ENCODE measurements at regions not wholly inside any gene's neighbourhood (a gene's known extent, or its start where the extent isn't known, plus 50 kb on each side); places are given as distances from the start of the nearest gene placed in this dataset.

- no peak for DNase-seq
These were observed 52.0 kb upstream of the NPTX2 start for GRCh38 chr7:98565103-98565502.

- no peak for DNase-seq
These were observed 54.1 kb upstream of the NPTX2 start for GRCh38 chr7:98562871-98563495.

- DNase-seq = no peak
These were observed 54.7 kb upstream of the NPTX2 start for GRCh38 chr7:98562381-98562823.

- no peak for DNase-seq
These were observed 57.1 kb upstream of the NPTX2 start for GRCh38 chr7:98559958-98560357.

GRCh38 chr7:98559219-98559618, 57.9 kb upstream of the NPTX2 start:
- no peak for DNase-seq

GRCh38 chr7:98557538-98558031, 59.5 kb upstream of the NPTX2 start:
- DNase-seq = no peak

GRCh38 chr7:98556288-98556687, 60.8 kb upstream of the NPTX2 start:
- DNase-seq = no peak

- DNase-seq = no peak
These were observed 61.7 kb upstream of the NPTX2 start for GRCh38 chr7:98555403-98555802.

GRCh38 chr7:98553666-98554065, 63.4 kb upstream of the NPTX2 start:
- no peak for DNase-seq

GRCh38 chr7:98551611-98552273, 65.3 kb upstream of the NPTX2 start:
- no peak for DNase-seq

- no peak for DNase-seq
These were observed 68.1 kb upstream of the NPTX2 start for GRCh38 chr7:98548971-98549370.

GRCh38 chr7:98548370-98548769, 68.7 kb upstream of the NPTX2 start:
- DNase-seq = no peak

- no peak for DNase-seq
These were observed 76.0 kb upstream of the NPTX2 start for GRCh38 chr7:98541101-98541500.

GRCh38 chr7:98539865-98540264, 77.2 kb upstream of the NPTX2 start:
- DNase-seq = no peak

- DNase-seq = no peak
These were observed 80.3 kb upstream of the NPTX2 start for GRCh38 chr7:98536803-98537202.

GRCh38 chr7:98534493-98534892, 82.6 kb upstream of the NPTX2 start:
- no peak for DNase-seq

- DNase-seq = no peak
These were observed 85.4 kb upstream of the NPTX2 start for GRCh38 chr7:98531717-98532116.

- DNase-seq = no peak
These were observed 89.0 kb upstream of the NPTX2 start for GRCh38 chr7:98528079-98528478.

- no peak for DNase-seq
These were observed 91.0 kb upstream of the NPTX2 start for GRCh38 chr7:98526059-98526458.

- no peak for DNase-seq
These were observed 95.9 kb upstream of the NPTX2 start for GRCh38 chr7:98521089-98521692.

- DNase-seq = no peak
These were observed 96.6 kb upstream of the NPTX2 start for GRCh38 chr7:98520356-98520951.

GRCh38 chr7:98518159-98518947, 98.7 kb upstream of the NPTX2 start:
- DNase-seq = no peak

GRCh38 chr7:98515201-98515600, 101.9 kb upstream of the NPTX2 start:
- no peak for DNase-seq
